Transverse colon (tissue), 4 donors: ENCODE measurements at regions not wholly inside any gene's neighbourhood (a gene's known extent, or its start where the extent isn't known, plus 50 kb on each side); places are given as distances from the start of the nearest gene placed in this dataset.
A peak's percentile ranks its signal among the peaks of the same experiment; 100 is the strongest.

Experiments
- DNase-seq: peaks from one replicate; pipeline ENCODE4 v3.0.0-alpha.2; 2019
- H3K27ac ChIP-seq, 4 donors: fragments of 200-600 bp; sonication (generic); 2 replicates each; pipeline ENCODE4 v1.5.1; 2016 to 2018; ENCODE audit warnings: inconsistent platforms in 4 of 4
- H3K27me3 ChIP-seq: fragments of 200-600 bp; sonication (generic); 2 replicates; pipeline ENCODE4 v1.5.1; 2017; ENCODE audit warnings: inconsistent platforms
- H3K36me3 ChIP-seq, 4 donors: fragments of 200-600 bp; sonication (generic); 2 replicates each; pipeline ENCODE4 v1.5.1; 2017 to 2019; ENCODE audit warnings: inconsistent platforms in 4 of 4
- H3K4me1 ChIP-seq, 4 donors: fragments of 200-600 bp; sonication (generic); 2 replicates each; pipeline ENCODE4 v1.5.1; 2017 to 2020; ENCODE audit warnings: inconsistent platforms in 4 of 4
- H3K4me3 ChIP-seq, 4 donors: fragments of 200-600 bp; sonication (generic); 1 replicate in 1 of 4; 2 replicates in 3 of 4; pipeline versions ENCODE4 v1.5.1 to v1.6.1; 2017 to 2019; ENCODE audit warnings: inconsistent platforms in 4 of 4
- H3K9me3 ChIP-seq, 2 donors: fragments of 200-600 bp; sonication (generic); 2 replicates each; pipeline ENCODE4 v1.5.1; 2017 to 2019; ENCODE audit warnings: inconsistent platforms in 2 of 2
- CTCF ChIP-seq, 5 experiments: fragments of 200-600 bp in 3 of 5; fragments of 450-650 bp in 2 of 5; sonication (generic) in 3 of 5; IDR thresholded peaks; 1 replicate in 2 of 5; 2 replicates in 3 of 5; pipeline ENCODE4 v1.5.1; 2016 to 2017; ENCODE audit warnings: antibody characterized with exemption in 5 of 5, inconsistent platforms in 3 of 5, mild to moderate bottlenecking in 2 of 5, moderate library complexity in 1 of 5
- EP300 ChIP-seq: sonication (generic); formaldehyde crosslinking; IDR thresholded peaks from one replicate; pipeline ENCODE4 v1.6.1; 2017; ENCODE audit warnings: antibody characterized with exemption, low read depth
- POLR2A ChIP-seq: fragments of 450-650 bp; IDR thresholded peaks from one replicate; pipeline ENCODE4 v1.6.1; 2016; ENCODE audit warnings: antibody characterized with exemption, mild to moderate bottlenecking, moderate library complexity
- POLR2AphosphoS5 ChIP-seq, 3 donors: sonication (generic); formaldehyde crosslinking; IDR thresholded peaks; one replicate each; pipeline ENCODE4 v1.6.1; 2016; ENCODE audit warnings: antibody characterized with exemption in 3 of 3
- WGBS, 2 donors: methylation state at CpG; one replicate each; pipeline ENCODE4 v1.1.5; 2018; ENCODE audit warnings: low coverage in 1 of 2; 5-methylcytosine and 5-hydroxymethylcytosine counted together
- in situ Hi-C, 4 donors: fragments of 200-750 bp; cut with MboI; loops; one replicate each; pipeline versions ENCODE4 v1.15.0 to v1.15.1; 2017; ENCODE audit warnings: low sequenced_read_pairs in 3 of 4, low pct_ligation_motif_present in 1 of 4, low pct_unique_long_range_greater_than_20kb in 1 of 4
- intact Hi-C: fragments of 100-400 bp; cut with DNase I; formaldehyde crosslinking; loops from one replicate; pipeline ENCODE4 v1.15.1; 2023; ENCODE audit warnings: low total_unique reads

- no peak for DNase-seq
- intact Hi-C loops = no loop called here
- in situ Hi-C loops = loop anchor here in 1 of 4 donors (25.0 kb wide), 1 partner anchor 351 kb away; no protein-coding TSS in a partner anchor
- no peaks in the 10 kb centered on the region for H3K27me3 ChIP-seq
- no peak overlapping the region for H3K4me3 ChIP-seq
- H3K4me1 ChIP-seq = peaks cover 0 to 18% (median 0%) of the 10 kb centered on the region in 4 donors
- no peaks in the 10 kb centered on the region for H3K36me3 ChIP-seq
- no peak overlapping the region for H3K27ac ChIP-seq
- no peaks in the 10 kb centered on the region for H3K9me3 ChIP-seq
- TF ChIP-seq CTCF (IDR thresholded peaks at IDR 0.05) (no peak), POLR2AphosphoS5 (IDR thresholded peaks at IDR 0.05) (no peak), POLR2A (no peak), EP300 (no peak)
These were observed 119.4 kb upstream of the RAI14 start for GRCh38 chr5:34536699-34537098.

GRCh38 chr5:34538026-34538672, 118.0 kb upstream of the RAI14 start:
- Histone ChIP-seq H3K36me3 (no peaks in the 10 kb centered on the region), H3K9me3 (no peaks in the 10 kb centered on the region), H3K27me3 (no peaks in the 10 kb centered on the region), H3K4me3 (no peak overlapping the region), H3K4me1 (peaks cover 0 to 18% (median 0%) of the 10 kb centered on the region in 4 donors), H3K27ac (no peak overlapping the region)
- intact Hi-C loops (no loop called here), in situ Hi-C loops (loop anchor here in 1 of 4 donors (25.0 kb wide), 1 partner anchor 349 kb away; no protein-coding TSS in a partner anchor)
- TF ChIP-seq EP300 (no peak), CTCF (IDR thresholded peaks at IDR 0.05) (peak in 1 of 5 experiments; percentile 21), POLR2A (no peak), POLR2AphosphoS5 (IDR thresholded peaks at IDR 0.05) (no peak)
- 96% methylated on average over 3 of the region's 3 CpGs; no CpG with 5 or more reads in 1 of the 2 donors for WGBS, 2 donors
- DNase-seq = no peak

- peaks cover 0 to 16% (median 0%) of the 10 kb centered on the region in 4 donors for H3K4me1 ChIP-seq
- H3K36me3 ChIP-seq = no peaks in the 10 kb centered on the region
- intact Hi-C loops = no loop called here
- in situ Hi-C loops = loop anchor here in 1 of 4 donors (25.0 kb wide), 1 partner anchor 348 kb away; no protein-coding TSS in a partner anchor
- H3K27ac ChIP-seq = no peak overlapping the region
- no peak for DNase-seq
- no peaks in the 10 kb centered on the region for H3K27me3 ChIP-seq
- no peak overlapping the region for H3K4me3 ChIP-seq
- WGBS, 2 donors = 25 to 41% methylated on average over 1 of the region's 1 CpG
- TF ChIP-seq POLR2A (no peak), POLR2AphosphoS5 (IDR thresholded peaks at IDR 0.05) (no peak), EP300 (no peak), CTCF (IDR thresholded peaks at IDR 0.05) (no peak)
- peaks cover 0 to 1% of the 10 kb centered on the region in 2 donors for H3K9me3 ChIP-seq
These were observed 116.9 kb upstream of the RAI14 start for GRCh38 chr5:34539183-34539582.

- intact Hi-C loops = no loop called here
- Histone ChIP-seq H3K27me3 (no peaks in the 10 kb centered on the region), H3K4me3 (no peak overlapping the region), H3K9me3 (peaks cover 8 to 10% of the 10 kb centered on the region in 2 donors), H3K27ac (no peak overlapping the region), H3K36me3 (no peaks in the 10 kb centered on the region), H3K4me1 (peaks cover 0 to 2% (median 0%) of the 10 kb centered on the region in 4 donors)
- in situ Hi-C loops = loop anchor here in 1 of 4 donors (25.0 kb wide), 1 partner anchor 346 kb away; no protein-coding TSS in a partner anchor
- 88% methylated on average over 4 of the region's 4 CpGs; no CpG with 5 or more reads in 1 of the 2 donors for WGBS, 2 donors
- DNase-seq = no peak
- no peak for TF ChIP-seq CTCF (IDR thresholded peaks at IDR 0.05)
- no peak for TF ChIP-seq POLR2A
- no peak for TF ChIP-seq POLR2AphosphoS5 (IDR thresholded peaks at IDR 0.05)
- TF ChIP-seq EP300 = no peak
These were observed 115.1 kb upstream of the RAI14 start for GRCh38 chr5:34541067-34541466.
